NCI-H226 (cell line): ENCODE measurements at regions not wholly inside any gene's neighbourhood (a gene's known extent, or its start where the extent isn't known, plus 50 kb on each side); places are given as distances from the start of the nearest gene placed in this dataset.

Source experiments
- DNase-seq: peaks from one replicate; pipeline ENCODE4 v3.0.0-alpha.2; 2015

GRCh38 chr22:44611880-44612496, 90.0 kb upstream of the PRR5 start:
- no peak for DNase-seq

GRCh38 chr22:44610071-44610470, 91.9 kb upstream of the PRR5 start:
- DNase-seq = no peak

- DNase-seq = no peak
Measured at GRCh38 chr22:44609400-44609988, 92.5 kb upstream of the PRR5 start.

GRCh38 chr22:44608597-44609399, 93.2 kb upstream of the PRR5 start:
- DNase-seq = no peak

GRCh38 chr22:44606126-44606525, 95.9 kb upstream of the PRR5 start:
- DNase-seq = no peak

- DNase-seq = no peak
Measured at GRCh38 chr22:44605486-44605885, 96.5 kb upstream of the PRR5 start.

GRCh38 chr22:44604991-44605390, 97.0 kb upstream of the PRR5 start:
- no peak for DNase-seq

GRCh38 chr22:44604455-44604854, 97.5 kb upstream of the PRR5 start:
- DNase-seq = no peak

- DNase-seq = no peak
Measured at GRCh38 chr22:44603767-44604166, 98.2 kb upstream of the PRR5 start.

- DNase-seq = no peak
Measured at GRCh38 chr22:44601725-44602124, 100.3 kb upstream of the PRR5 start.

- DNase-seq = no peak
Measured at GRCh38 chr22:44601189-44601588, 100.8 kb upstream of the PRR5 start.

- DNase-seq = no peak
Measured at GRCh38 chr22:44600207-44600785, 101.7 kb upstream of the PRR5 start.

- DNase-seq = no peak
Measured at GRCh38 chr22:44599500-44600140, 101.6 kb upstream of the RTL6 start.

GRCh38 chr22:44599084-44599483, 101.1 kb upstream of the RTL6 start:
- no peak for DNase-seq

GRCh38 chr22:44597616-44598015, 99.6 kb upstream of the RTL6 start:
- DNase-seq = no peak

- no peak for DNase-seq
Measured at GRCh38 chr22:44596396-44597125, 98.5 kb upstream of the RTL6 start.

GRCh38 chr22:44595841-44596341, 97.9 kb upstream of the RTL6 start:
- no peak for DNase-seq

GRCh38 chr22:44594951-44595350, 96.9 kb upstream of the RTL6 start:
- DNase-seq = no peak

GRCh38 chr22:44592824-44593148, 94.8 kb upstream of the RTL6 start:
- DNase-seq = no peak

- no peak for DNase-seq
Measured at GRCh38 chr22:44592126-44592823, 94.2 kb upstream of the RTL6 start.

- DNase-seq = no peak
Measured at GRCh38 chr22:44591146-44591790, 93.2 kb upstream of the RTL6 start.
